Bronchial epithelial cell (primary cell): ENCODE measurements at regions not wholly inside any gene's neighbourhood (a gene's known extent, or its start where the extent isn't known, plus 50 kb on each side); places are given as distances from the start of the nearest gene placed in this dataset.

Source experiments
- DNase-seq: peaks from one replicate; pipeline ENCODE4 v3.0.0-alpha.2; 2010; ENCODE audit warnings: low read depth
- FAIRE-seq: peaks from 2 replicates; lab custom pipeline; 2011; peaks lifted over from hg19 to GRCh38; lab: Jason Lieb, UNC
- H3K27me3 ChIP-seq: 2 replicates; pipeline ENCODE4 v1.5.1; 2011; ENCODE audit warnings: low read length; ENCODE audit not compliant: control insufficient read depth, insufficient read depth
- H3K36me3 ChIP-seq: 2 replicates; pipeline ENCODE4 v1.5.1; 2011; ENCODE audit warnings: low read length; ENCODE audit not compliant: control insufficient read depth, insufficient read depth
- H3K4me3 ChIP-seq: 2 replicates; pipeline ENCODE4 v1.5.1; 2011; ENCODE audit warnings: mild to moderate bottlenecking, low read depth, low read length, control low read depth
- CTCF ChIP-seq: IDR thresholded peaks from 2 replicates; pipeline ENCODE4 v1.5.1; 2011; ENCODE audit warnings: mild to moderate bottlenecking, moderate library complexity, low read length, control low read depth, inconsistent platforms; ENCODE audit not compliant: insufficient read depth, severe bottlenecking

DNA sequence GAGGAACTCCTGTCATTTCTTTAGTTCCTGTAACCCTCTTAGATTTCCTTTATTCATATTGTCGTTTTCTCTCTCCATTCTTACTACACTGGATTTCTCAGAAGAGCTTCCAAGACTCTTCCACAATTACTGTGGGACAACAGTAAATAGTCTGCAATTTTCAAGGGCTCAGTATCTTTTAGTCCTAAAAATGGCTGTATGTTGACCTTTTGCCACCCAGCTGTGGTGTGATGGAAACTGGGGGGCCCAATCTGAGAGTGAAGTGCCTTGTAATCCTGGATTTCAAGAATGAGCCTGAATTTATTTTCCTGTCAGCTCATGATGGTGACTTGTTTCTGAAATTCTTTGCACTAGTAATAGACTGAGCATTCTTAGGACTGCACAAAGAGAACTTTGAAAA lies 277.6 kb upstream of the RASGRP1 start:
- DNase-seq, result no peak
- Histone ChIP-seq H3K4me3 (no peak overlapping the region), H3K27me3 (no peaks in the 10 kb centered on the region), H3K36me3 (no peaks in the 10 kb centered on the region)
- FAIRE-seq, result no peak
- no peak for TF ChIP-seq CTCF

GRCh38 chr15:38843051-38843501 lies 278.5 kb upstream of the RASGRP1 start:
- no peak for FAIRE-seq
- Histone ChIP-seq H3K27me3 (no peaks in the 10 kb centered on the region), H3K36me3 (no peaks in the 10 kb centered on the region), H3K4me3 (no peak overlapping the region)
- DNase-seq, result no peak
- TF ChIP-seq CTCF, result no peak

DNA sequence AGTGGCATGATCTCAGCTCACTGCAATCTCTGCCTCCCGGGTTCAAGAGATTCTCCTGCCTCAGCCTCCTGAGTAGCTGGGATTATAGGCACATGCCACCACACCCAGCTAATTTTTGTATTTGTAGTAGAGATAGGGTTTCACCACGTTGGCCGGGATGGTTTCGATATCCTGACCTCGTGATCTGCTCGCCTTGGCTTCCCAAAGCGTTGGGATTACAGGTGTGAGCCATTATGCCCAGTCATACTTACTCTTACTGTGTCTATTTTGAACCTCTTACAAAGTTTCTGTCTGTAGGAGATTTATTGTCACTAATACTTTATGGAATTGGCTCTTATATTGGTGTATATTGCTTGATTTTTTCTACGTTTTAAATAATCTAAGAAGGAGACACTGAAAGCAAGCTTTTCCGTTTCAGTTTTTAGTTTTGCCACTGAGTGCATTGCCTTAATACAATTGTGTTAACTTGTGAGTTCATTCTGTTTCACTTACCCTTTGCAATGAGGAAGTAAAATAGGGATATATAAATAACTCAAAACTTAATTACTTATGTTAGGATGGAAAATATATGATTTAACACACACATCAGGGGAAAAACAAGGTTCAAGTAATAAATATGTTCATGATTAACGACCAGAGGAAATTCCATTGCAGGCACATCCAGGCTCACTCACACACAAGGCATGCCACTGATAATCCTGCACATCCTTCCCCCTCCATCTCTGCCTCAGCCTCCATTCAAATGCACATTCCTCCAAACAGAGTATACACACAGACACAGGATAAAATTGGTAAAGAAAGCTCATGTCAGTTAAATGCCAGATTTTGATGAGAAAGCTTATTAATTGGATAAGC lies 279.3 kb upstream of the RASGRP1 start:
- FAIRE-seq (no peak), DNase-seq (no peak)
- no peak overlapping the region for H3K4me3 ChIP-seq
- no peaks in the 10 kb centered on the region for H3K36me3 ChIP-seq
- TF ChIP-seq CTCF, result no peak
- no peaks in the 10 kb centered on the region for H3K27me3 ChIP-seq

DNA sequence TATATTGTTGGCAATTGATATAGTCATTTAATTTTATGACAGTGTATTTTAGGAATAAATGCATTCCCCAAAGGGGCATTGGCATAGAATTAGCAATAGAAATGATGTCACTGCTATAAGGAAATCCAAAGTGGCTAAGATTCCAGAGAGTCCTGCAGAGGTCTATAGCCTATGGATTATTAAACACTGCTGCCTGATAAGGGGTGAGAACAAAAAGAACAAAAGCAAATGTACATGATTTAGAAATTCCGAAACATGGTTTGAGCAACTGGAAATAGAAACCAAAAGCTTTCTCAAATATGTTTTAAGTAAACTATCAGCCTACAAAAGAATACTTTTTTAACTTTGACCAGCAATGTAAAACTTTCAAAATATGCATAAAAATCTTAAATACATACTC lies 280.1 kb upstream of the RASGRP1 start:
- TF ChIP-seq CTCF, result no peak
- FAIRE-seq (no peak), DNase-seq (no peak)
- no peak overlapping the region for H3K4me3 ChIP-seq
- no peaks in the 10 kb centered on the region for H3K27me3 ChIP-seq
- no peaks in the 10 kb centered on the region for H3K36me3 ChIP-seq

DNA sequence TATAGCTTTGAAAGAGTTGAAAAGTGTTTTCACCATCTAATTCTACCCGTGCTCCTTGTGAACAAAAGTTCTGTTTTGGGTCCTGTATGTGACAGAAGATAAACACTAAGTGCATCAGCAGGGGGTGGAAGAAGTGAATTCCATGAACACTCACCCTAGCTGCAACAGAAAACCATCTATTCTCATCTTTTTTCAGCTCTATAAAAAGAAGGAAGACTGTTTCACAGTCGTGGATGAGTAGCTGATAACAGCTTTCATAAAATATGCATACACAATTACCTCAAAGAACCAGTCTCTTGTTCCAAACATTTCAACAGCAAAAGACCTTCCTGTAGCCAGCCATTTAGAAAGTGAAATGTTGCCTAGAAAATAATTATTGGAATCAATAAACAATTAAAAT lies 281.7 kb upstream of the RASGRP1 start:
- Histone ChIP-seq H3K4me3 (no peak overlapping the region), H3K36me3 (no peaks in the 10 kb centered on the region), H3K27me3 (no peaks in the 10 kb centered on the region)
- no peak for TF ChIP-seq CTCF
- DNase-seq, result no peak
- FAIRE-seq, result no peak

DNA sequence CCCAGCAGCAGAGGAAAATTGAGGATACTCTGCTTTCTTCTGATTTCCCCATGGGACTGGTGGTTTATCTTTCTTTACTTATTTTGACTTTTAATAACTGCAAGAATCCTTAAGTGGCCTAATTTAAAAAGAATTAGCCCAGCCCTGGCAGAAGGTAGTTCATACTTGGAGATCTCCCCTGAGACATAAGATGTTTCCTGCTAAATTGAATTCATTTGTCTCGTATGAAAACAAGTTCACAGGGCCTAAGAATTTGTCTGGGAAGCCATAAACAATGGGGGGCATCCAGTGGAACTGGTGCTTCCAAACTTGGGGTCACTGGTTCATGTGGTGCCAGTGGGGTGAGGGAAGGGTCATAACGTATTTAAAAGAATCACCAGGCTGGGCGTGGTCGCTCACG lies 283.1 kb upstream of the RASGRP1 start:
- TF ChIP-seq CTCF, result no peak
- Histone ChIP-seq H3K27me3 (no peaks in the 10 kb centered on the region), H3K36me3 (no peaks in the 10 kb centered on the region), H3K4me3 (no peak overlapping the region)
- DNase-seq, result no peak
- FAIRE-seq, result no peak
